GM19328 (cell line): ENCODE measurements at regions not wholly inside any gene's neighbourhood (a gene's known extent, or its start where the extent isn't known, plus 50 kb on each side); places are given as distances from the start of the nearest gene placed in this dataset.

Source experiments
- ATAC-seq: cut with Tn5 transposase; IDR thresholded peaks from one replicate; pipeline ENCODE4 v1.9.1; 2021; ENCODE audit warnings: mild to moderate bottlenecking, moderate library complexity; ENCODE audit not compliant: unreplicated experiment

GRCh38 chr1:184141361-184141880 is 89.9 kb downstream of the TSEN15 start:
- no peak for ATAC-seq

- no peak for ATAC-seq
These were observed 91.9 kb downstream of the TSEN15 start for GRCh38 chr1:184143449-184143848.

GRCh38 chr1:184145083-184145482 is 93.6 kb downstream of the TSEN15 start:
- ATAC-seq: no peak

- no peak for ATAC-seq
These were observed 94.7 kb downstream of the TSEN15 start for GRCh38 chr1:184146202-184146601.

GRCh38 chr1:184150776-184151531 is 99.4 kb downstream of the TSEN15 start:
- no peak for ATAC-seq

- ATAC-seq: no peak
These were observed 100.9 kb downstream of the TSEN15 start for GRCh38 chr1:184152434-184152898.

- ATAC-seq: no peak
These were observed 101.4 kb downstream of the TSEN15 start for GRCh38 chr1:184152974-184153373.

GRCh38 chr1:184153731-184154130 is 102.2 kb downstream of the TSEN15 start:
- ATAC-seq: no peak

GRCh38 chr1:184156521-184157393 is 105.2 kb downstream of the TSEN15 start:
- ATAC-seq: no peak

GRCh38 chr1:184157394-184157742 is 105.8 kb downstream of the TSEN15 start:
- ATAC-seq: no peak

GRCh38 chr1:184158896-184159681 is 107.6 kb downstream of the TSEN15 start:
- ATAC-seq: no peak

- no peak for ATAC-seq
These were observed 108.7 kb downstream of the TSEN15 start for GRCh38 chr1:184160236-184160635.

- no peak for ATAC-seq
These were observed 109.7 kb downstream of the TSEN15 start for GRCh38 chr1:184161071-184161698.

GRCh38 chr1:184162281-184162680 is 110.8 kb downstream of the TSEN15 start:
- ATAC-seq: no peak

- peak; percentile 75 for ATAC-seq
These were observed 112.3 kb downstream of the TSEN15 start for GRCh38 chr1:184163674-184164465.

- no peak for ATAC-seq
These were observed 113.0 kb downstream of the TSEN15 start for GRCh38 chr1:184164536-184164935.

GRCh38 chr1:184166485-184166884 is 115.0 kb downstream of the TSEN15 start:
- ATAC-seq: no peak

- ATAC-seq: no peak
These were observed 115.8 kb downstream of the TSEN15 start for GRCh38 chr1:184167352-184167751.

GRCh38 chr1:184170719-184171118 is 119.2 kb downstream of the TSEN15 start:
- ATAC-seq: no peak

GRCh38 chr1:184176058-184176457 is 124.5 kb downstream of the TSEN15 start:
- no peak for ATAC-seq
